GM19240 (cell line): ENCODE measurements at regions not wholly inside any gene's neighbourhood (a gene's known extent, or its start where the extent isn't known, plus 50 kb on each side); places are given as distances from the start of the nearest gene placed in this dataset.

Experiments used
- DNase-seq: peaks from one replicate; pipeline ENCODE4 v3.0.0; 2011; ENCODE audit warnings: low spot score; ENCODE audit not compliant: insufficient read length

GRCh38 chr2:2574401-2575180, 243.5 kb upstream of the MYT1L start:
- no peak for DNase-seq

GRCh38 chr2:2573658-2574293, 242.7 kb upstream of the MYT1L start:
- DNase-seq, result no peak

- no peak for DNase-seq
Observed at GRCh38 chr2:2573205-2573604, 242.1 kb upstream of the MYT1L start.

DNA sequence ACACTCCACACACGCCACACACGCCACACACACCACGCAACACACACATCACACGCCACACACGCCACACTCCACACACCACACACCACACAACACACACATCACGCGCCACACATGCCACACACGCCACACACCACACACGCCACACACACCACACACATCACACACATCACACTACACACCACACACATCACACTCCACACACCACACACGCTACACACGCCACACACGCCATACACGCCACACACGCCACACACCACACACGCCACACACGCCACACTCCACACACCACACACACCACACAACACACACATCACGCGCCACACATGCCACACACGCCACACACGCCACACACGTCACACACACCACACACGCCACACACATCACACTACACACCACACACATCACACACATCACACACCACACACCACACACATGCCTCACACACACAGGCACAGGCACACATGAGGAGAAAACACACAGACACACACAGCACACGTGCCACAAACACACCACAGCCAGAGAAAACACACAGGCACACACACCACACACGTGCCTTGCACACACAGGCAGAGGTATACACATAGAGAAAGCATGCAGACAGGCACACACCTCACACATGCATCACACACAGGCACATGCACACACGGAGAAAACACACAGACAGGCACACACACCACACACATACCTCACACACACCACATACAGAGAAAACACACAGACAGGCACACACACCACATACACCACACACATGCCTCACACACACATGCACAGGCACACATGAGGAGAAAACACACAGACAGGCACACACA, 241.5 kb upstream of the MYT1L start:
- DNase-seq, result no peak

GRCh38 chr2:2571301-2572150, 240.5 kb upstream of the MYT1L start:
- no peak for DNase-seq

GRCh38 chr2:2570871-2571270, 239.8 kb upstream of the MYT1L start:
- DNase-seq, result no peak

GRCh38 chr2:2570360-2570759, 239.3 kb upstream of the MYT1L start:
- no peak for DNase-seq

- DNase-seq, result no peak
Observed at GRCh38 chr2:2569836-2570235, 238.8 kb upstream of the MYT1L start.

- DNase-seq, result no peak
Observed at GRCh38 chr2:2569306-2569705, 238.2 kb upstream of the MYT1L start.

DNA sequence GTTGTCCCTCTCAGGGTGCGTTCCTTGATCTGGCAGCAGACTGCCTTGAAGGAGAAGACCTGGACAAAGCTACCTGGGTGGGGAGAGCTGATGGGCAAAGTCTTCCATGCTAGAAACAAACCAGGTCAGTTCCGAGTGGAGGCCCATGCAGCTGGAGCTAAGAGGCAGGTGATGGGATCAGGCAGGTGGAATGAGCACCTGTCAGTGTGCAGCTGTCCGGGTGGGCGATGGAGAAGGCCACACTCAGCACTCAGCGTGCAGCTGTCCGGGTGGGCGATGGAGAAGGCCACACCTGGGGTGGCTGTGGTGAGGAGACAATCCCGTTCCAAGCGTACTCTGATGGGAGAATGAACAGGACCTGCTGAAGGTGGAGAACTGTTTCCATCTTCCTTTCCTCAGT, 237.3 kb upstream of the MYT1L start:
- no peak for DNase-seq

GRCh38 chr2:2567776-2568175, 236.7 kb upstream of the MYT1L start:
- DNase-seq, result no peak

GRCh38 chr2:2566396-2567323, 235.6 kb upstream of the MYT1L start:
- DNase-seq, result no peak

DNA sequence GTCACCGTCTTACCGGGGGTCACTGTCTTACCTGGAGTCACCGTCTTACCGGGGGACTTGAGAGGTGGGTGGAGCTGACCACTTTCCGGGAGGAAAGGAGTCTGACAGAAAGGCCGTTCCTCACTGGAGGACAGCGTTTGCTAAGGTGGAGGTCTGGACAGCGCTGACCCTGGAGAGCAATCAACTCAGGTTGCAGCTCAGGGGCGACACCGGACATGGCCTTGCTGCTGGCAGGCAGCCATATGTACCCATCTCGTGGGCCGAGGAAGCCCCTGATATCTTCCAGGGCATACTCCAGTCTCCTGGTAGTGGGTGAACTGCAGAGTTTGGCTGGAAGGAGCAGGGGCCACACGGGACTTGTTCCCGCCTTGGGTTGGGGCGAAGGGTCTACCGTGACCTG, 234.6 kb upstream of the MYT1L start:
- DNase-seq, result no peak

DNA sequence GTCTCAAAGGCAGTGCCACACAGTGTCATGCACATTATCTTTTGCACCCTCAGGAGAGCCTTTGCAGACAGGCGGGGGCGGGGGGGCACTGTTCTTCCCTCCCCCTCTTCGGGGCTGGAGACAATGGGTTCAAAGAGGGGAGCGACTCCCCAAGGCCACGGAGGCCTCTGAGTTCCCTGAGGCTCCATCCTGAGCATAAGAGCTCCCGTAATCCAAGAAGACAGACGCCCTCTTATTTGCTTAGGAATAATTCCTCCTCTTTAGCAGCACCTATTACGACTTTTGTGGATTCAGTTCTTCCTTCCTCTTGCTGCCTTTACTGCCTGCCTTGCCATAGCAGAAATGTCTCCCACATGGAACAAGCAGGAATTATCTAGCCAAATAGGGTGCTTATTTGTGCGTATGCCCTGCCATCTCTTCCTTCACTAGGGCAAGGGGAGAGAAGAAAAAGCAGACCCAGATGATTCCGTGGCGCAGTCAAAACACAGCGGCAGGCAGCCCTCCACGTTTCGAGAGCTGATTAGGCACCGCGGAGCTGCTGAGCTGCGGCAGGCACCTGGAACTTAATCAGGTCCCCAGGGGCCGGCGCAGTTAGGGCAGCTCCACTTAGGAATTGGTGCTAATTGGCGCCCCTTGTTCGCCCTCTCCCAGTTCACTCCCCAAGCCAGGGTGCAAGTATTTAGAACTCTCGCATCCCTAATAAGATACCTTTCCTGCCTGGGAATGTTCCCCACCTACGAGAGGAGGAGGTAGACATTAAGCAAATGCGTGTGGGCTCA, 233.4 kb upstream of the MYT1L start:
- DNase-seq, result no peak

DNA sequence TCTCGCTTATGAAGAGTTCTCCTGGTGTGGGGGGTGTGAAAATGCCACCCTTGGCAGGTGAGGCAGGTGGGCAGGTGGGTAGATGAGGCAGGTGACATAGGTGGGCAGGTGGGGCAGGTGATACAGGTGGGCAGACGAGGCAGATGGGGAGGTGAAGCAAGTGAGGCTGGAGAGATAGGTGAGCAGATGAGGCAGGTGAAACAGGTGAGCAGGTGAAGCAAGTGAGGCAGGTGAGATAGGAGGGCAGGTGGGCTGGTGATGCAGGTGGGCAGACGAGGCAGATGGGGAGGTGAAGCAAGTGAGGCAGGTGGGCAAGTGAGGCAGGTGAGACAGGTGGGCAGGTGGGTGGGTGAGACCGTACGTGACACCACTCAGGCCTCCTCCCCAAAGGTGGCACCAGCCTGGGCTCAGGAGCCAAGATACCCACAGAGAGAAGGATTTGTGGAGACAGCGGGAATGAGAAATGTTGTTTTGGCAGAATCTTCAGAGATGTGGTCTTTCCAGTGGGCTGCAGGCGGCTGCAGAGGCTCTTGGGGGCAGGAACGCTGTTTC, 232.3 kb upstream of the MYT1L start:
- no peak for DNase-seq

GRCh38 chr2:2562867-2563266, 231.8 kb upstream of the MYT1L start:
- no peak for DNase-seq

GRCh38 chr2:2561346-2562095, 230.4 kb upstream of the MYT1L start:
- no peak for DNase-seq

- DNase-seq, result no peak
Observed at GRCh38 chr2:2560374-2561015, 229.4 kb upstream of the MYT1L start.
